OCI-LY3 (cell line): ENCODE measurements at regions not wholly inside any gene's neighbourhood (a gene's known extent, or its start where the extent isn't known, plus 50 kb on each side); places are given as distances from the start of the nearest gene placed in this dataset.

ENCODE experiments used
- CTCF ChIP-seq: fragments of 200-600, 300-600 bp; sonication (generic); IDR thresholded peaks from 2 replicates; pipeline ENCODE4 v1.5.1; 2014; ENCODE audit warnings: antibody characterized with exemption, low read length, low read depth
- EZH2phosphoT487 ChIP-seq: fragments of 200-600 bp; shearing (Covaris generic); IDR thresholded peaks from 2 replicates; pipeline ENCODE4 v1.6.1; 2018; ENCODE audit warnings: antibody characterized with exemption, mixed run types, low read depth

- no peak for TF ChIP-seq CTCF
- no peak for TF ChIP-seq EZH2phosphoT487
These were observed 119.8 kb upstream of the ARHGAP20 start for GRCh38 chr11:110832080-110832479.
